HG03159 (cell line): ENCODE measurements at regions not wholly inside any gene's neighbourhood (a gene's known extent, or its start where the extent isn't known, plus 50 kb on each side); places are given as distances from the start of the nearest gene placed in this dataset.
"Not testable (repeated sequence)": the region's sequence is repeated elsewhere in the genome, so short reads cannot be mapped to it uniquely, and the experiment has no call there.

Experiments
- ATAC-seq: cut with Tn5 transposase; IDR thresholded peaks from one replicate; pipeline ENCODE4 v1.9.1; 2021; ENCODE audit warnings: mild to moderate bottlenecking, moderate library complexity; ENCODE audit not compliant: unreplicated experiment

DNA sequence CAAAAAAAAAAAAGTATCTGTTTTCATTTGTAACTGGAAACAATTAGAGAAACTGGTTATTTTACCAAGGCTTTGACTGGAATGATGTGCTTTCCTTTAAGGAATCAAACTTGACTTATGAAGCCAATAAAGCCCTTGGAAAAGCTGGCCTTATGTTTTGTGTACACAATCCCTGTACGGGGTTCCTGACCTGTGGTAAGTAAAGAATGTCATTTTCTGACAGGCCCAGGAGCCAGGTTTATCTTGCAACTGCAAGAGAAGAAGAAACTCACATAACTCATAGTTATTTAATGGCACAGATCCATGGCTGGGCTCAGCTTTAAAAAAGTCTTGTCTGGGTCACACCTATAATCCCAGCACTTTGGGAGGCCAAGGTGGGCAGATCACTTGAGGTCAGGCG, 235.9 kb upstream of the RAI14 start:
- not testable (repeated sequence) for ATAC-seq

DNA sequence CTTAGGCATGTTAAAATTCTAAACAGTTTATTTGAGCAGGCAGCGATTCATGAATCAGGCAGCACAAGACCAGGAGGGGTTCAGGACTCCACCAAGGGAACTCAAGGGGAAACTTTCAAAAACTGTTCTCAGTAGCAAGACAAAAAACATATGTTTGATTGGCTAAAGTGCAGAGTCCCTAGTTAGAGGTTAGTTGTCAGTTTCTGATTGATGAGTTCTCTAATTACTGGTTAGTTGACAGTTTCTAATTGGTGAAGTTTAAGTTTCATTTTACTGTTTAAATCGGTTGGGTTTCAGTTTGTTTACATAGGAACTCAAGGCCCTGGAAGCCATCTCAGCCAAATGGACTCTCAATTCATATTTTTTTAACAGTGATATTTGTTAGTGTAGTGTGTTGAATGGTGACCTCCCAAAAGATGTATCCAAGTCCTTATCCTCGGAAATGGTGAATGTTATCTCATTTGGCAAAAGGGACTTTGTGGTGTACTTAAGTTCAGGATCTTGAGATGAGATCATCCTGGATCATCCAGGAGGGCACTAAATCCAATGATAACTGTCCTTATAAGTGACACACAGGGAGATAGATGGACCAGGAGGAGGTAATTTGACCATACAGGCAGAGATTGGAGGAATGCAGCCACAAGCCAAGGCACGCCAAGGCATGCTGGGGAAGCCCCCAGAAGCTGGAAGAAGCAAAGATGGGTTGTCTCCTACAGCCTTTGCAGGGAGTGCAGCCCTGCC, 219.2 kb upstream of the RAI14 start:
- no peak for ATAC-seq

DNA sequence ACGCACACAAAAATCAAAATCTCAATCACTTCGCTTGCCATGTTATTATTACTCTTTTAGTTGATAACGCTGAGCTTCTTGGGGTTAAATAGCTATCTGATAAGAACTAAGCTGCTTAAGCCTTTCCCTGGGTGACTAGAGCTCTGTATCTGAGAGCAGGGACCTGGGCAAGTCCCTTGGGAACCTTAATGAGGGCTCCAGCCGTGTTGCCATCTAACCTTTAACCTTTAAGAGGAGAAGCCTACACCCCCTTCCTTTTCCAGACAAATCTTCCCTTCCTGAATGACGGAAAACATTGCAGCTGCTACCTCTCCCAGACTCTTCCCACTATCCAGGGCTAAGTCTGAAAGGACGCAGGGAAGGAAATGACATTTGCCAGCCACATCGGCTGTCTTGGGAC, 216.5 kb upstream of the RAI14 start:
- ATAC-seq = no peak

DNA sequence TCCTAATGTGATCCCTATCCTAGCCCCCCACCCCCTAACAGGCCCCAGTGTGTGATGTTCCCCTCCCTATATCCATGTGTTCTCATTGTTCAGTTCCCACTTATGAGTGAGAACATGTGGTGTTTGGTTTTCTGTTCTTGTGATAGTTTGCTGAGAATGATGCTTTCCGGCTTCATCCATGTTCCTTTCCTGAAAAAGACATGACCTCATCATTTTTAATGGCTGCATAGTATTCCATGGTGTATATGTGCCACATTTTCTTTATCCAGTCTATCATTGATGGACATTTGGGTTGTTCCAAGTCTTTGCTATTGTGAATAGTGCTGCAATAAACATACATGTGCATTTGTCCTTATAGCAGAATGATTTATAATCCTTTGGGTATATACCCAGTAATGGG, 214.4 kb upstream of the RAI14 start:
- not testable (repeated sequence) for ATAC-seq

DNA sequence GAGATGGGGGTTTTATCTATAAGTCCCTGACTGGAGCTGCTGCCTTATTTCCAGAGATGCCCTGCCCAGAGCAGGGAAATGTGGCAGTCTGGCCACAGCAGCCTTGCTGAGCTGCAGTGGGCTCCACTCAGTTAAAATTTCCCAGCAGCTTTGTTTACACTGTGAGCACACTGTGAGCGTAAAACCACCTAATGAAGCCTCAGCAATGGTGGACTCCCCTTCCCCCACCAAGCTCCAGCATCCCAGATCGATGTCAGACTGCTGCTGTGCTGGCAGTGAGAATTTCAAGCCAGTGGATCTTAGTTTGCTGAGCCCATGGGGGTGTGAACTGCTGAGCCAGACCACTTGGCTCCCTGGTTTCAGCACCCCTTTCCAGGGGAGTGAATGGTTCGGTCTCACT, 208.7 kb upstream of the RAI14 start:
- no peak for ATAC-seq

DNA sequence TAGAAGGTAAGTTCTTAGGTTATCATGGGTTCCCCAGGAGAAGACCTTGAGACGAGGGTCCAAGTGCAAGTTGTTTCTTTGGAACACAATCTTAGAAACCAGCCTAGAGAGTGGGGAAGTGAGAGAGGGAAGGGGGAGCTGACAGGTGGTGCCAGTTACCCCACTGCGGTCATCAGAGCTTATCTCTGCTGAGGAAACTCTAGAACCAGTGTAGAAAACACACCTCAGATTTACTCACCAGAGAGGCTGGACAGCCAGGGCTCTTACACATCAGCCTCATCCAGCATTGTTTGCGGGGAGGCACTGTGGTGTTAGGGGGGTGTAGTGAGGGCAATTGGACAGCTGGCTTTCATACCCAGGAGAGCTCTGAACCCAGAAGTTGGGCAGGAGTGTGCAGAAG, 206.5 kb upstream of the RAI14 start:
- ATAC-seq = no peak

DNA sequence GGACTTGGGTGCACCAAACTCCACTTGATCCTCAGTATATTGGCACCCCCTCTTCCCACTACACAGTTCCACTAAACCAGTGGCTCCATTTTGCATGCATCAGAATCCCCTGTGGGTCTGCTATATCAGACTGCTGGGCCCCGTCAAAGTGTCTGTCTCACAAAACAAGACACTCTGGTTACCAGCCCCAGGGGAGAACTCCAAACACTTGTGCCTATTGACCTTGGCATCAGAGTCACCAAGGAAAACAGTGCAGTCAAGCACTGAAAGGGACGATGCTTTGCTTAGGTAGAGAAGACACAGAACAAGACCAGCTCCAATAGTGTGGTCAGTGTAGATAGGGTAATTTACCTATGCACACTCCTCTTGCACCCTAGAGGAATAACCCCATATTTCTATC, 205.8 kb upstream of the RAI14 start:
- ATAC-seq = no peak

DNA sequence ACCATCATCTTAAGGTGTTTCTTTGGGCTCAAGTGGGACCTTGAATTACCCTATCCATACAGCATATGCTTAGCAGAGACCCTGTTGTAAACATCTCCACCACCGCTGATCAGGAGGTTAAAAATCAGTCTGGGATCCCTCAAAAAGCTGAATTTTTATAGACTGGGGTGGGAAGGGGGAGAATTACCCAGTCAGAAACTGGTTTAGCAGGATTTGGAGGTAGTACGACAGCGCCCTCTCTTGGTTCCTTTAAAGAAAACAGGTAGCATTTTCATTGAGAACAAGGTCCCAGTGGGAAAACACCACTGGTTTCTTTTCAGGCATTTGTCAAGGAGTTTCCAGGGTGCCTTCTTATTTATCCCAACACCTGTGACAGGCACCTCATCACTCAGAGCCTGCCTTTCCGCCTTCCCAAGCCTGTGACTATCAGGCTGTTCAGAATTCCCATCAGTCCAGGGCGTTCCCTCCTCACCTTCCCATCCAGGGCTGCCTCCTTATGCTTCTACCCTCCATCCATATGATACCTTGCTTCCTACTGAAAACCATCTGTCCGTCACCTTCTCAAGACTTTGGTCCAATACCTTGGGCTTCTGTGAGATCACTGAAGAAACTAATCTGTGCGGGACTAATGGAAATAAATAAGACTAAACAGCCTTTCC, 203.8 kb upstream of the RAI14 start:
- no peak for ATAC-seq

DNA sequence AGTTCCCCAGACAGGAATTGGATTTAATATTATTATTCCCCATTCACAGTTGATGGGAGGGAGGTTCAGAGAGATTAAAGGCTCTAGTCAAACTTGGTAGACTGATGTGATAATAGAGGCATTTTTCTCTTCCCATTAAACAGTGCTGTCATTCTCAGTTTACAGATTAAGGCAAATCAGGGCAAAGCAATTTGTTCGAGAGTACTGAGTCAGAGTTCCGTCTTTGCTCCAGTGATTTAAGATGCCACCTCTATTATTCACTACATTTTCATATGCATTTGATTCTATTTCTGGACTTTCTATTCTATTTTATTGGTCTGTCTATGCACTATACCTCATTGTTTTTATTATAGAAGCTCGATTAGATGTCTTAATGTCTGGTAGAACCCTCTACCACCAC, 201.0 kb upstream of the RAI14 start:
- no peak for ATAC-seq

DNA sequence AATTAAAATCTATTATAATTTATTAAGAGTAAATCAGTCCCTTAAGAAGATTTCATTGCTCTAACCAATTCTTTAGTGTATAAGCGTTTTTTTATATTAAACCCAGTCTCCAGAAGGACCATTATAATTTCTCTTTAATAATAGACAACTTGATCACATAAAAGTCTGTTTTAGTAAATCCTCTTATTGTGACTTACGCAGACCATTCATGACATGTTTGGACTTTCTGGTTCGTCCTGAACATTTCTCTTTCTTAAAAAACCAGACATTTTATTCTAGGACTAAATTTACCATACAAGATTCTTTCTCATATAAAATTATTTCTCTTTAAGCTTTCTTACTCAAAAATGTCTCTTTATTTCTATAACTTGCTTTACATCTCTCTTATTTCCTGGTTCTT, 196.2 kb upstream of the RAI14 start:
- no peak for ATAC-seq

DNA sequence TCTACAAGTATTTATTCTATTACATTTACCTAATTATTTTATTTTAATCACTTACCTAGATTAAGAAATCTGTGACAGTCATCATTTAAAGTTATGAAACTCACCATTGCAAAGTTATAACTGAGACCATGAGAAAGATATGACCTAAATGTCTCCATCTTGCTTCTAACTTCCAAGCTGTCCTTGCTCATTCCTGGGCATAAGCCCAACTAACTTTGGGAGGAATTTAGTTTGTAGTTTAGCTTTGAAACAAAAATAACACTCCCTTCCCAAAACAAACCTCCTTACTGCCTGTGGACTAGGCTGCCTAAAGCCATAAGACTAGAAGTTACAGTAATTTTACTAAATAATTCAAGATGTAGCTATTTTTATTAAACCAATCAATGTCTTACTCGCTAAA, 195.6 kb upstream of the RAI14 start:
- ATAC-seq = no peak

DNA sequence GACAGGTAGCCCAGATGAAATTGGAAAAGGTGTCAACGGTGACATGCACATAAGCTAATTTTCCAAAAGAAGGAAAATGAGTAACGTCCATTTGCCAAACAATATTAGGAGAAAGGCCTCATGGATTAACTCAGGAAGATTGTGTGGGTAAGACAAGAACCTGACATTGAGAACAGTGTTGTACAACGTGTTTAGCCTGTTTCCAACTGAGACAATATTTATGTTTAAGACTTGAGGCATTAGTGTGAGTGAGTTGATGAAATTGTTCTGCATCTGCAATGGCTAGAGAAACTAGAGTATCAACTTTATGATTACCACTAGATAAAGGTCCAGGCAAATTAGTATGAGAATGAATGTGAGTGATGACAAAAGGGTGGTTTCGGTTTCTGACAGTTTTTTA, 191.3 kb upstream of the RAI14 start:
- no peak for ATAC-seq

DNA sequence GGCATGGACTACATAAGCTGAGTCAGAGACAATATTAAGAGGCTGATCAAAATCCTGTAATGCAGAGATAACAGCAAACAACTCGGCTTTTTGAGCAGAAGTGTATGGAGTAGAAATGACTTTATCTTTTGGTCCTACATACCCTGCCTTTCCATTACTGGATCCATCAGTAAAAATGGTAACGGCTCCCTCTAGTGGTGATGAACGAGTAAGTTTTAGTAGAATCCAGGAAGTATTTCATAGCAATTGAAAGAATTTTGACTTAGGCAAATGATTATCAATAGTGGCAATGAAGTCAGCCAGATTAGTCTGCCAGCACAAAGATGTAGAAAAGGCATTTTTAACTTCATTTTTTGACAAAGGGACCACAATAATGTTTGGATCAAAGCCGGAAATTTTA, 190.8 kb upstream of the RAI14 start:
- ATAC-seq = not testable (repeated sequence)

DNA sequence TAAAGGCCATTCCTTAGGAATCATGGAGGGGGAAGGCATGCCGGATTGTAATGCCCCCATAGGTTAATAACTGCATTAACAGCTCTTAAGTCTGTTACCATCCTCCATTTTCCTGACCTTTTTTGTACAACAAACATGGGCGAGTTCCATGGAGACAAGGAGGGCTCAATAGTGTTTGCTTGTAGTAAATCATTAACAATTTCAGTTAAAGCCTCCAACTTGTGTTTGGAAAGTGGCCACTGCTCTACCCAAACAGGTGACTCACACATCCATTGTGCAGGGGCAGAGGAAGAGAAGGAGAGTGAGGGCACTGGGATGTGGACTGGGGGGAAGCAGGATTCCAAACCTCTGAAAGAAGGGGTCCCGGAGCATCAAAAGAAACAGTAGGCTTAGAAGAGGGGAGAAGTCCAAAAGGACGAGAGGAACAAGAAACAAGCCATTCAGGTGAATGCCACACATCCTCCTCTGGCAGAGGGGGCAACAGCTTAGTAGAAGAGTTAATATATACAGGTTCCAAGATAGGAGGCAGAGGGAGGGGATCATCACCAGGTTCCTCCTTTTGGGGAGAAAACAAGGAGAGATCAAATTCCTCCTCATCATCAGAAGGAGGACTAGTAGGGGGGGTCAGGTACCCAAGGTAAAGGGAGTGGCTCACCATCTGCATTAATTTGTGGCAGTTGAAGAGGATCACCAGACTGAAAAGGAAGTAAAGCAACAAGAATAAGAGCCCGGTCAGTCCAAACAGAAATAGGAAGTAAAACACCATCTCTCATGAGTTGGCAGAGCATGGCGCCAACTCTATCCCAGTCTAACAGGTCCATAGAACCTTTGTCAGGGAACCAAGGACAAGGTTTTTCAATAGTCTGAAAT, 189.4 kb upstream of the RAI14 start:
- ATAC-seq = not testable (repeated sequence)

DNA sequence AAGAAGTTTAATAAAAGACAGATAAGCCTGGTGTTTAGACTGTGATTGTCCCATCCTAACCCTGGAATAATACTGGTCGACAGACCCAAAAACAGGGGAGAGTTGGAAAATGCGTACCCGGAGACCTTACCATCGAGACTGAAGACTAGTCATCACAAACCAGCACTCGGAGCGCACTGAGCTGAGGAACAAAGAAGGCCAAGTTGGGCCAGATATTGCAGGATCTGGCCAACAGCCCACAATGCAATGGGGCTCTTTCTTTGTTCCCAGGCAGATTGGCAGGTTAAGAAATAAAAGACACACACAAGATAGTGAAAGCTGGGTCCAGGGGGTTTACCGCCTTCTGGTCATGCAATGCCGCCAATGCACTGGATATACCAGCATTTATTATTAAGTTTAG, 188.7 kb upstream of the RAI14 start:
- ATAC-seq = no peak

DNA sequence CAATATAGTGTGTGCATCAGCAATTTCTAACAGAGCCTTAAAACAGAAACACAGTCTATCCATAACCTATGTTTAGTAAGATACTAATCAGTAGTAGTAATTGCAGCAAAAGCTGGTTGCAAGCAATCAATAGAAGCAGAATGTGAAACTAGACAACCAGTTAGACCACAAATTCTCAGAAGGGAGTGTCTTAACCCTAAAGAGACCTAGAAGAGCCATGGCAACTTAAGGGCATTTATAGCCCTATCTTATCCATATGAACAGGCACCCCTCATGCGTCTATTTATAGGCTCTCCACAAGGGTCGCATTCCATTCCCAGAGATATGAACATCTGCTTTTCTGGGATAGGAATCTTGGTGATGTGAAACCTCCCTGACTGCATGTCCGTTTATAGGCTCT, 188.1 kb upstream of the RAI14 start:
- peak; percentile 50 for ATAC-seq

DNA sequence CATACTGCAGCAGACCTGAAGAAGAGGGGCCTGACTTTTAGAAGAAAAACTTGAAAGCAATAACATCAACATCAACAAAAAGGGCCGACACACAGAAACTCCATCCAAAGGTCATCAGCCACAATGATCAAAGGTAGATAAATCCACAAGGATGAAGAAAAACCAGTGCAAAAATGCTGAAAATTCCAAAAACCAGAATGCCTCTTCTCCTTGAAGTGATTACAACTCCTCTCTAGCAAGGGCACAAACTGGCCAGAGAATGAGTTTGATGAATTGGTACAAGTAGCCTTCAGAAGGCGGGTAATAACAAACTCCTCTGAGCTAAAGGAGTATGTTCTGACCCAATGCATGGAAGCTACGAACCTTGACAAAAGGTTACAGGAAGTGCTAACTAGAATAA, 186.2 kb upstream of the RAI14 start:
- no peak for ATAC-seq

DNA sequence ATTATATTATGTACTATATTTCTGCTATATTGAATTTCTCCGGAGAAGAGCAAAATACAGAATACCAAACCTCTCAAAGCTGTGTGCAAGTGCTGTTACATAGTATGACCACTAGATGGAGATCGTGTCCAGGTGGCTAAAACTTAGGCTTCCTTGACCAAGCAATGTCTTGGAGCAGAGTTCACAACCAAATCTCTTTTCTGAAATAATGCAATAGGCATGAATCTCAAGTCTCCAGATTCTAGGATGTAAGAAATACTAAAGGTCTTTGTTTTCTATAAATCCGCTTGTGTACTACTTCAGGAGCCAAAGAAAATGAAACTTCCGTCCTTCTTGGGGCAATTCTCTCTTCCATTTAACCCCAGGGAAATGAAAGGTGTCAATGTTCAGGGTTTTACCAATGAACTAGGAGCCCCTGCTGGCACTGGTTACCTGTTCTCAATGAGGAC, 181.5 kb upstream of the RAI14 start:
- ATAC-seq = peak; percentile 70

DNA sequence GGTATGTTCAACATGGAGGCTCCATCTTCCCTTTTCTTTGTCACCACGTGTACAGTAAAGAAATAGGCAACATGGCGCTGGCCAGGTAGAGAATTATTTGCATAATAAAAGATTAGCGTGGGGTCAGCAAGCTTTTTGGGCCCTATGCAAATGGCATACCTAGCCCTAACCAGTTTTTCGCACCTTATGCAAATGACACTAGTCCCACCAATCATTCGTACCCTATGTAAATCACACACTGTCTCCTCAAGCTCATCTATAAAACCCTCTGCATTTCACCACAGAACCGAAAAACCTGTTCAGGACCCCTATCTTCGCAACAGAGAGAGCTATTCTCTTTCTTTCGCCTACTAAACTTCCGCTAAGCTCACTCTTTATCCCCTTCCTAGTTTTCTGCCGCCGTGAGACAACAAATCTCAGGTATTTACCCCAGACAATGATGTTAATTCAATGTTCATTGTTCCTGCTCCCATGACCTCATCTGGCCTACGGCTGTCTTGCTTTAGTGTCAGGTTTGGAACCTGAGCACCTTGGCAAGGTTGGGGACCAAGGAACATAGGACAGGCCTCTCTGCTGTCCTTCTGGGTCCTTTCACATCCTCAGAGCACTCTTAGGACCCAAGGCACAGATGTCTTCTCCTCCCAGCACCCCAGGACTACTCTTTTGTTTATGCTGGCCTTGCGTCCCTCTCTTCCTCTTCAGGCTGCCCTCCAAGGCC, 180.7 kb upstream of the RAI14 start:
- no peak for ATAC-seq

DNA sequence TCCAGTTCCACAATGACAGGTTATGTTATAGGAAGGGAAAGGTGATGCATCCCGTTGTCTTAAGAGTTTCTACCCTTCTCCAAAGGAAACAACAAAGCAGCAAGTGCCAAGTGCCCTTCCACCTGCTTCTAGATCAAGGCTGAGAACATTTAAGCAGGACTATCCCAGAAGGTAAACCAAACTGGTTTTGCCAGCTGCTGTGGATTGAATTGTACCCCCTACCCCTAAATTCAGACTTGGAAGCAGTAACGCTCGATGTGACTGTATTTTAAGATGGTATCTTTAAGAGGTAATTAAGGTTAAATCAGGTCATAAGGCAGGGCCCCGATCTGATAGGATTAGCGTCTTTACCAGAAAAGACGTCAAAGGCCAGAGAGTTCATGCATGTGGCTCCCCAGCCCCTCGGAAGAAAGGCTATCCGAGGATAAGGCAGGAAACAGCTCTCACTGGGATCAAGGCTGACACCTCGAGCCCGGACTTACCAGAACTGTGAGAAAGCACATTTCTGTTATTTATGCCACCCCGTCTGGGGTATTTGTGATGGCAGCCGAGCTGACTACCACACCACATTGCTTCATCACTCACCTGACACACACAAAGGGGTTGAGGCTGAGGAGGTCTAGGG, 179.1 kb upstream of the RAI14 start:
- ATAC-seq = no peak
